Sigmoid colon (tissue), 4 donors: ENCODE measurements at regions not wholly inside any gene's neighbourhood (a gene's known extent, or its start where the extent isn't known, plus 50 kb on each side); places are given as distances from the start of the nearest gene placed in this dataset.

Source experiments
- POLR2A ChIP-seq, 2 donors: fragments of 450-650 bp; IDR thresholded peaks; one replicate each; pipeline ENCODE4 v1.6.1; 2016; ENCODE audit warnings: antibody characterized with exemption in 2 of 2, mild to moderate bottlenecking in 2 of 2, moderate library complexity in 2 of 2
- POLR2AphosphoS5 ChIP-seq, 4 donors: sonication (generic); formaldehyde crosslinking; IDR thresholded peaks; one replicate each; pipeline ENCODE4 v1.6.1; 2017; ENCODE audit warnings: antibody characterized with exemption in 4 of 4
- TF ChIP-seq, protein P1 (sequence below), 4 experiments: fragments of 450-650 bp in 3 of 4; fragments of 200-600 bp in 1 of 4; IDR thresholded peaks; one replicate each; pipeline ENCODE4 v1.5.1; 2016 to 2019; ENCODE audit warnings: antibody characterized with exemption in 4 of 4, mild to moderate bottlenecking in 3 of 4, moderate library complexity in 2 of 4

DNA sequence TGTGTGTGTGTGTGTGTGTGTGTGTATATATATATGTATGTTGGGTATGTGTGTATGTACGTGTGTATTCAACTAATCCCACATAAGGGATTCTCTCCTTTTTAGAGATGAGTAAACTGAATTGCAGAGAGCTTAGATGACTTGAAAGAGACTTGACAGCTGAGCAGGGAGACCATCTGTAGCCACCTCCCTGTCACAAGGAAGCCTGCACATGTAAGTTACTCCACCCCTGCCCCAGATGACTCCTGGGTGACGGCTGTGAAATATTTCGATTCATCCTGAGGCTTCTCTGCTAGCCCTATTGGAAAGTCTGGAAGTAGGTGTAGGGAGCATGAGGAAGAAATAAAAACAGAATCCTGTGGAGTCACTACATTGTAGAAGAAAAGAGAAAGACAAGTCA is 480.4 kb downstream of the FOXO1 start:
- TF ChIP-seq, protein P1, sequence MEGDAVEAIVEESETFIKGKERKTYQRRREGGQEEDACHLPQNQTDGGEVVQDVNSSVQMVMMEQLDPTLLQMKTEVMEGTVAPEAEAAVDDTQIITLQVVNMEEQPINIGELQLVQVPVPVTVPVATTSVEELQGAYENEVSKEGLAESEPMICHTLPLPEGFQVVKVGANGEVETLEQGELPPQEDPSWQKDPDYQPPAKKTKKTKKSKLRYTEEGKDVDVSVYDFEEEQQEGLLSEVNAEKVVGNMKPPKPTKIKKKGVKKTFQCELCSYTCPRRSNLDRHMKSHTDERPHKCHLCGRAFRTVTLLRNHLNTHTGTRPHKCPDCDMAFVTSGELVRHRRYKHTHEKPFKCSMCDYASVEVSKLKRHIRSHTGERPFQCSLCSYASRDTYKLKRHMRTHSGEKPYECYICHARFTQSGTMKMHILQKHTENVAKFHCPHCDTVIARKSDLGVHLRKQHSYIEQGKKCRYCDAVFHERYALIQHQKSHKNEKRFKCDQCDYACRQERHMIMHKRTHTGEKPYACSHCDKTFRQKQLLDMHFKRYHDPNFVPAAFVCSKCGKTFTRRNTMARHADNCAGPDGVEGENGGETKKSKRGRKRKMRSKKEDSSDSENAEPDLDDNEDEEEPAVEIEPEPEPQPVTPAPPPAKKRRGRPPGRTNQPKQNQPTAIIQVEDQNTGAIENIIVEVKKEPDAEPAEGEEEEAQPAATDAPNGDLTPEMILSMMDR (IDR thresholded peaks at IDR 0.05): no peak
- no peak for TF ChIP-seq POLR2A (IDR thresholded peaks at IDR 0.05)
- no peak for TF ChIP-seq POLR2AphosphoS5 (IDR thresholded peaks at IDR 0.05)
